HEK293 (cell line): ENCODE measurements at regions not wholly inside any gene's neighbourhood (a gene's known extent, or its start where the extent isn't known, plus 50 kb on each side); places are given as distances from the start of the nearest gene placed in this dataset.

Experiments
- BCL6B ChIP-seq: fragments of 450-650 bp; formaldehyde crosslinking; IDR thresholded peaks from 2 replicates; pipeline ENCODE4 v1.5.1; 2017; ENCODE audit warnings: missing biosample characterization, missing genetic modification characterization
- PATZ1 ChIP-seq: fragments of 450-650 bp; formaldehyde crosslinking; IDR thresholded peaks from 2 replicates; pipeline ENCODE4 v1.5.1; 2016; ENCODE audit warnings: missing biosample characterization, missing genetic modification characterization
- YY1 ChIP-seq: fragments of 450-650 bp; formaldehyde crosslinking; IDR thresholded peaks from 2 replicates; pipeline ENCODE4 v1.5.1; 2018; ENCODE audit warnings: missing biosample characterization, missing genetic modification characterization
- ZNF112 ChIP-seq: fragments of 450-650 bp; formaldehyde crosslinking; IDR thresholded peaks from 2 replicates; pipeline ENCODE4 v1.5.0; 2017; ENCODE audit warnings: missing biosample characterization, missing genetic modification characterization
- ZNF184 ChIP-seq: fragments of 450-650 bp; IDR thresholded peaks from 2 replicates; pipeline ENCODE4 v1.5.1; 2018; ENCODE audit warnings: missing biosample characterization, mild to moderate bottlenecking, missing genetic modification characterization
- ZNF274 ChIP-seq, 2 experiments: fragments of 200-500 bp in 1 of 2; fragments of 450-650 bp in 1 of 2; sonication (Bioruptor generic) in 1 of 2; formaldehyde crosslinking in 1 of 2; IDR thresholded peaks; 2 replicates each; pipeline versions ENCODE4 v1.5.1 to v1.6.1; 2014 to 2016; ENCODE audit warnings: borderline replicate concordance in 1 of 2, inconsistent platforms in 1 of 2, low read length in 1 of 2, missing biosample characterization in 1 of 2, missing genetic modification characterization in 1 of 2
- ZNF350 ChIP-seq: fragments of 450-650 bp; formaldehyde crosslinking; IDR thresholded peaks from 2 replicates; pipeline ENCODE4 v1.5.0; 2017; ENCODE audit warnings: missing biosample characterization, mild to moderate bottlenecking, missing genetic modification characterization
- ZNF776 ChIP-seq: fragments of 450-650 bp; formaldehyde crosslinking; IDR thresholded peaks from 2 replicates; pipeline ENCODE4 v1.5.0; 2017; ENCODE audit warnings: missing biosample characterization, missing genetic modification characterization, borderline replicate concordance
- TF ChIP-seq, protein P1 (sequence below): fragments of 450-650 bp; formaldehyde crosslinking; IDR thresholded peaks from 2 replicates; pipeline ENCODE4 v1.5.1; 2016; ENCODE audit warnings: missing biosample characterization, missing genetic modification characterization

GRCh38 chr13:27728271-27728670 lies 64.0 kb upstream of the GSX1 start:
- TF ChIP-seq, protein P1, sequence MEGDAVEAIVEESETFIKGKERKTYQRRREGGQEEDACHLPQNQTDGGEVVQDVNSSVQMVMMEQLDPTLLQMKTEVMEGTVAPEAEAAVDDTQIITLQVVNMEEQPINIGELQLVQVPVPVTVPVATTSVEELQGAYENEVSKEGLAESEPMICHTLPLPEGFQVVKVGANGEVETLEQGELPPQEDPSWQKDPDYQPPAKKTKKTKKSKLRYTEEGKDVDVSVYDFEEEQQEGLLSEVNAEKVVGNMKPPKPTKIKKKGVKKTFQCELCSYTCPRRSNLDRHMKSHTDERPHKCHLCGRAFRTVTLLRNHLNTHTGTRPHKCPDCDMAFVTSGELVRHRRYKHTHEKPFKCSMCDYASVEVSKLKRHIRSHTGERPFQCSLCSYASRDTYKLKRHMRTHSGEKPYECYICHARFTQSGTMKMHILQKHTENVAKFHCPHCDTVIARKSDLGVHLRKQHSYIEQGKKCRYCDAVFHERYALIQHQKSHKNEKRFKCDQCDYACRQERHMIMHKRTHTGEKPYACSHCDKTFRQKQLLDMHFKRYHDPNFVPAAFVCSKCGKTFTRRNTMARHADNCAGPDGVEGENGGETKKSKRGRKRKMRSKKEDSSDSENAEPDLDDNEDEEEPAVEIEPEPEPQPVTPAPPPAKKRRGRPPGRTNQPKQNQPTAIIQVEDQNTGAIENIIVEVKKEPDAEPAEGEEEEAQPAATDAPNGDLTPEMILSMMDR (tag by site-specific recombination): no peak
- no peak for TF ChIP-seq ZNF350
- TF ChIP-seq ZNF274 (IDR thresholded peaks at IDR 0.05; ENCODE audit: low read length): no peak
- TF ChIP-seq ZNF274 (tag by site-specific recombination; IDR thresholded peaks at IDR 0.05; ENCODE audit: borderline replicate concordance): no peak
- no peak for TF ChIP-seq ZNF112
- no peak for TF ChIP-seq YY1 (tag by site-specific recombination)
- no peak for TF ChIP-seq BCL6B (tag by site-specific recombination)
- no peak for TF ChIP-seq ZNF776 (tag by site-specific recombination)
- TF ChIP-seq ZNF184 (tag by site-specific recombination): no peak
- TF ChIP-seq PATZ1 (tag by site-specific recombination): no peak
